Transverse colon (tissue), 4 donors: ENCODE measurements at regions not wholly inside any gene's neighbourhood (a gene's known extent, or its start where the extent isn't known, plus 50 kb on each side); places are given as distances from the start of the nearest gene placed in this dataset.

Source experiments
- DNase-seq: peaks from one replicate; pipeline ENCODE4 v3.0.0-alpha.2; 2019
- H3K27ac ChIP-seq, 4 donors: fragments of 200-600 bp; sonication (generic); 2 replicates each; pipeline ENCODE4 v1.5.1; 2016 to 2018; ENCODE audit warnings: inconsistent platforms in 4 of 4
- H3K27me3 ChIP-seq: fragments of 200-600 bp; sonication (generic); 2 replicates; pipeline ENCODE4 v1.5.1; 2017; ENCODE audit warnings: inconsistent platforms
- H3K36me3 ChIP-seq, 4 donors: fragments of 200-600 bp; sonication (generic); 2 replicates each; pipeline ENCODE4 v1.5.1; 2017 to 2019; ENCODE audit warnings: inconsistent platforms in 4 of 4
- H3K4me1 ChIP-seq, 4 donors: fragments of 200-600 bp; sonication (generic); 2 replicates each; pipeline ENCODE4 v1.5.1; 2017 to 2020; ENCODE audit warnings: inconsistent platforms in 4 of 4
- H3K4me3 ChIP-seq, 4 donors: fragments of 200-600 bp; sonication (generic); 1 replicate in 1 of 4; 2 replicates in 3 of 4; pipeline versions ENCODE4 v1.5.1 to v1.6.1; 2017 to 2019; ENCODE audit warnings: inconsistent platforms in 4 of 4
- H3K9me3 ChIP-seq, 2 donors: fragments of 200-600 bp; sonication (generic); 2 replicates each; pipeline ENCODE4 v1.5.1; 2017 to 2019; ENCODE audit warnings: inconsistent platforms in 2 of 2
- EP300 ChIP-seq: sonication (generic); formaldehyde crosslinking; IDR thresholded peaks from one replicate; pipeline ENCODE4 v1.6.1; 2017; ENCODE audit warnings: antibody characterized with exemption, low read depth
- POLR2A ChIP-seq: fragments of 450-650 bp; IDR thresholded peaks from one replicate; pipeline ENCODE4 v1.6.1; 2016; ENCODE audit warnings: antibody characterized with exemption, mild to moderate bottlenecking, moderate library complexity
- POLR2AphosphoS5 ChIP-seq, 3 donors: sonication (generic); formaldehyde crosslinking; IDR thresholded peaks; one replicate each; pipeline ENCODE4 v1.6.1; 2016; ENCODE audit warnings: antibody characterized with exemption in 3 of 3
- WGBS, 2 donors: methylation state at CpG; one replicate each; pipeline ENCODE4 v1.1.5; 2018; ENCODE audit warnings: low coverage in 1 of 2; 5-methylcytosine and 5-hydroxymethylcytosine counted together
- in situ Hi-C, 4 donors: fragments of 200-750 bp; cut with MboI; loops; one replicate each; pipeline versions ENCODE4 v1.15.0 to v1.15.1; 2017; ENCODE audit warnings: low sequenced_read_pairs in 3 of 4, low pct_ligation_motif_present in 1 of 4, low pct_unique_long_range_greater_than_20kb in 1 of 4
- intact Hi-C: fragments of 100-400 bp; cut with DNase I; formaldehyde crosslinking; loops from one replicate; pipeline ENCODE4 v1.15.1; 2023; ENCODE audit warnings: low total_unique reads
- TF ChIP-seq, protein P1 (sequence below), 5 experiments: fragments of 200-600 bp in 3 of 5; fragments of 450-650 bp in 2 of 5; sonication (generic) in 3 of 5; IDR thresholded peaks; 1 replicate in 2 of 5; 2 replicates in 3 of 5; pipeline ENCODE4 v1.5.1; 2016 to 2017; ENCODE audit warnings: antibody characterized with exemption in 5 of 5, inconsistent platforms in 3 of 5, mild to moderate bottlenecking in 2 of 5, moderate library complexity in 1 of 5

DNA sequence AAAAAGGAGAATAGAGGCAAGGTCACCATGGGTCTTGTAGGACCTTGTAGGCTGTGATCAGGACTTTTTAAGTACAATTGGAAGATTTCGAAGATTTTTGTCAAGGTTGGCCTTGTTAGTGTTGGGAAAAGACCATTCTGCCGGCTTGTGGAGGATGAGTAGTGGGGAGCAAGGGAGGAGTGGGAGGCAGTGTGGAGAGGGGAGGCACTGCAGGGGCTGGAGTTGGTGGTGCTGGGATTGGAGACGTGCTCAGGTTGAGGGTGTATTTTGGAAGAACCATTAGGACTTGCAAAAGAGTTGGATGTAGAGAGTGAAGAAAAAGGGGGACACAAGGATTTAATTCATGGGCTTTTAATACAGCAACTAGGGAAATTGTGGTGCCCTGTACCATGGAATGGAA is 397.1 kb downstream of the TSN start:
- no peak for DNase-seq
- intact Hi-C loops = no loop called here

DNA sequence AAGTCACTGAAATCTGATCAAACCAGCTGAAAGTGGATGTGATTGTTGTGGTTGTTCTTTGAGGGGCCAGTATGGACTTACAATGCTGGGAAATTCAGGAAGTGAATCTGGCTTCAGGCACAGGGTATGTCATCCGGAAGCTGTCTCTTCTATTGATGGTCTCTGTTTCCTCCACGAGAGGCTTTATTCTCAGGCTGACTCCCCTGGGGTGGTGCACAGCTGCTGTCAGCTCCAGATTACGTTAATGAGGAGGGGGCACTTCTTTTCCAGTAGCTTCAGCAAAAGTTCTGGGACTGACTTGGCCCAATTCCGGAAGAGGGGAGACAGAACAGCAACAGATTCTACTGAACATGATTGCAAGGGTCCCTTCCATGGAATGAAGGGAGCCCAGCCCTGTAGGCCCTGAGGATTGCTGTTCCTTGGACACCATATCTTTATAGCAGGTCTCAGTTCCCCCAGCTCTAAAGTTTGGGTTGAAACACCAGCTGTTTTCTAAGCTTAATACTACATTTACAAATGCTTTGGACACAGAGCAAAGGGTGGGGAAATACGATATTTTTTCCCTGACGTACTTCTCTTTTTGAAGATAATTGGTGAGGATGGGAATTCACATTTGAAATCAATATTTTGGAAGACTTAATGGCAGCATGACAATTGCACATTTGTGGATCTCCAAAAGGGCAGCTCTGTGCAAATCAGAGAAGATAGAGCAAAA is 400.9 kb downstream of the TSN start:
- in situ Hi-C loops = no loop called here
- H3K4me1 ChIP-seq = no peaks in the 10 kb centered on the region
- H3K27ac ChIP-seq = no peak overlapping the region
- no peaks in the 10 kb centered on the region for H3K9me3 ChIP-seq
- no peak for DNase-seq
- H3K4me3 ChIP-seq = no peak overlapping the region
- WGBS, 2 donors = 71 to 85% methylated on average over 2 to 6 of the region's 6 CpGs
- H3K27me3 ChIP-seq = no peaks in the 10 kb centered on the region
- intact Hi-C loops = no loop called here
- no peak for TF ChIP-seq POLR2A
- TF ChIP-seq EP300 = no peak
- TF ChIP-seq, protein P1, sequence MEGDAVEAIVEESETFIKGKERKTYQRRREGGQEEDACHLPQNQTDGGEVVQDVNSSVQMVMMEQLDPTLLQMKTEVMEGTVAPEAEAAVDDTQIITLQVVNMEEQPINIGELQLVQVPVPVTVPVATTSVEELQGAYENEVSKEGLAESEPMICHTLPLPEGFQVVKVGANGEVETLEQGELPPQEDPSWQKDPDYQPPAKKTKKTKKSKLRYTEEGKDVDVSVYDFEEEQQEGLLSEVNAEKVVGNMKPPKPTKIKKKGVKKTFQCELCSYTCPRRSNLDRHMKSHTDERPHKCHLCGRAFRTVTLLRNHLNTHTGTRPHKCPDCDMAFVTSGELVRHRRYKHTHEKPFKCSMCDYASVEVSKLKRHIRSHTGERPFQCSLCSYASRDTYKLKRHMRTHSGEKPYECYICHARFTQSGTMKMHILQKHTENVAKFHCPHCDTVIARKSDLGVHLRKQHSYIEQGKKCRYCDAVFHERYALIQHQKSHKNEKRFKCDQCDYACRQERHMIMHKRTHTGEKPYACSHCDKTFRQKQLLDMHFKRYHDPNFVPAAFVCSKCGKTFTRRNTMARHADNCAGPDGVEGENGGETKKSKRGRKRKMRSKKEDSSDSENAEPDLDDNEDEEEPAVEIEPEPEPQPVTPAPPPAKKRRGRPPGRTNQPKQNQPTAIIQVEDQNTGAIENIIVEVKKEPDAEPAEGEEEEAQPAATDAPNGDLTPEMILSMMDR (IDR thresholded peaks at IDR 0.05) = no peak
- TF ChIP-seq POLR2AphosphoS5 (IDR thresholded peaks at IDR 0.05) = no peak
- no peaks in the 10 kb centered on the region for H3K36me3 ChIP-seq

More for the DNA sequence above, 397.1 kb downstream of the TSN start:
- H3K4me3 ChIP-seq = no peak overlapping the region
- H3K27ac ChIP-seq = no peak overlapping the region
- H3K36me3 ChIP-seq = no peaks in the 10 kb centered on the region
- TF ChIP-seq POLR2AphosphoS5 (IDR thresholded peaks at IDR 0.05) (no peak), POLR2A (no peak), EP300 (no peak)
- TF ChIP-seq, protein P1 (IDR thresholded peaks at IDR 0.05) = no peak
- H3K4me1 ChIP-seq = no peaks in the 10 kb centered on the region
- no peaks in the 10 kb centered on the region for H3K9me3 ChIP-seq
- 74 to 79% methylated on average over 3 of the region's 3 CpGs for WGBS, 2 donors
- in situ Hi-C loops = no loop called here
- H3K27me3 ChIP-seq = no peaks in the 10 kb centered on the region

GRCh38 chr2:122157158-122157557 is 401.7 kb downstream of the TSN start:
- TF ChIP-seq EP300 (no peak), POLR2A (no peak), POLR2AphosphoS5 (IDR thresholded peaks at IDR 0.05) (no peak)
- TF ChIP-seq, protein P1 (IDR thresholded peaks at IDR 0.05) = no peak
- no peaks in the 10 kb centered on the region for H3K9me3 ChIP-seq
- in situ Hi-C loops = no loop called here
- H3K27me3 ChIP-seq = no peaks in the 10 kb centered on the region
- no peaks in the 10 kb centered on the region for H3K36me3 ChIP-seq
- H3K27ac ChIP-seq = no peak overlapping the region
- DNase-seq = no peak
- intact Hi-C loops = no loop called here
- H3K4me1 ChIP-seq = no peaks in the 10 kb centered on the region
- WGBS, 2 donors = 66 to 68% methylated on average over 9 to 10 of the region's 10 CpGs
- H3K4me3 ChIP-seq = no peak overlapping the region

DNA sequence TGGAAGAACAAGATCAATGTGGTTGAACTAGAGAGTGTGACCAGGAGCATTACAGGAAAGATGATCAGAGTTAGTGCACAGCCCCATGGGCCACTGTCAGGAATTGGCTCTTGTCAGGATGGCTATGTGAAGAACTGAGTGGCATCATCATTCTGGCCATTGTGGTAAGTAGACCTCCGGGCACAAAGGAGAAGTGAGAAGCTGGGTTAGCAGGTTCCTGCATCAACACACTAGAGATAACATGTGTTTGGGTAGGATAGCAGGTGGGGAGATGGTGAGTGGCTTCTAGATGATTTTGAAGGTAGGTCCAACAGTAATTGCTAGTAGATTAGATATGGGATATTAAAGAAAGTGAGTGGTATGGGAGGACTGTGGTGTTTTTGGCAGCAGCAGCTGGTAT is 408.2 kb downstream of the TSN start:
- Histone ChIP-seq H3K27ac (no peak overlapping the region), H3K4me1 (no peaks in the 10 kb centered on the region), H3K36me3 (no peaks in the 10 kb centered on the region), H3K27me3 (no peaks in the 10 kb centered on the region), H3K9me3 (no peaks in the 10 kb centered on the region), H3K4me3 (no peak overlapping the region)
- 60% methylated on average over 1 of the region's 1 CpG; no CpG with 5 or more reads in 1 of the 2 donors for WGBS, 2 donors
- intact Hi-C loops = no loop called here
- TF ChIP-seq, protein P1 (IDR thresholded peaks at IDR 0.05) = no peak
- TF ChIP-seq POLR2A (no peak), POLR2AphosphoS5 (IDR thresholded peaks at IDR 0.05) (no peak), EP300 (no peak)
- in situ Hi-C loops = no loop called here
- DNase-seq = no peak
